Upper lobe of right lung (tissue), 1 donor: ENCODE measurements at regions not wholly inside any gene's neighbourhood (a gene's known extent, or its start where the extent isn't known, plus 50 kb on each side); places are given as distances from the start of the nearest gene placed in this dataset.
"Not testable (repeated sequence)": the region's sequence is repeated elsewhere in the genome, so short reads cannot be mapped to it uniquely, and the experiment has no call there.

ENCODE experiments used
- ATAC-seq: fragments of 200-7000 bp; cut with Tn5 transposase; one replicate; pipeline ENCODE4 v1.9.1; 2020; ENCODE audit warnings: mild to moderate bottlenecking, moderate library complexity
- DNase-seq: peaks from one replicate; pipeline ENCODE4 v3.0.0-alpha.2; 2020
- H3K27ac ChIP-seq: fragments of 200-600 bp; one replicate; pipeline ENCODE4 v1.8.0; 2022
- H3K27me3 ChIP-seq: fragments of 200-600 bp; one replicate; pipeline ENCODE4 v1.8.0; 2022; ENCODE audit warnings: mild to moderate bottlenecking
- H3K36me3 ChIP-seq: fragments of 200-600 bp; one replicate; pipeline ENCODE4 v1.8.0; 2022
- H3K4me1 ChIP-seq: fragments of 200-600 bp; one replicate; pipeline ENCODE4 v1.8.0; 2022
- H3K4me3 ChIP-seq: fragments of 200-600 bp; one replicate; pipeline ENCODE4 v1.8.0; 2022; ENCODE audit warnings: mild to moderate bottlenecking
- H3K9me3 ChIP-seq: fragments of 200-600 bp; one replicate; pipeline ENCODE4 v1.8.0; 2022
- CTCF ChIP-seq: fragments of 200-600 bp; IDR thresholded peaks from one replicate; pipeline ENCODE4 v1.8.0; 2022; ENCODE audit warnings: antibody characterized with exemption
- intact Hi-C: fragments of 100-400 bp; cut with DNase I; formaldehyde crosslinking; loops from one replicate; pipeline ENCODE4 v1.11.0; 2022
- donor health status: DM: no; HTN: yes; CAD: no; lungs with severe emphysema.

GRCh38 chrX:102784550-102784949 lies 64.0 kb downstream of the GPRASP3 start:
- peak; percentile 69 for DNase-seq
- ATAC-seq: peak; percentile 60
- intact Hi-C loops: no loop called here
- Histone ChIP-seq H3K4me3 (no peak overlapping the region), H3K27ac (no peak overlapping the region), H3K27me3 (no peaks in the 10 kb centered on the region), H3K9me3 (no peaks in the 10 kb centered on the region), H3K36me3 (no peaks in the 10 kb centered on the region), H3K4me1 (no peaks in the 10 kb centered on the region)
- TF ChIP-seq CTCF: no peak

DNA sequence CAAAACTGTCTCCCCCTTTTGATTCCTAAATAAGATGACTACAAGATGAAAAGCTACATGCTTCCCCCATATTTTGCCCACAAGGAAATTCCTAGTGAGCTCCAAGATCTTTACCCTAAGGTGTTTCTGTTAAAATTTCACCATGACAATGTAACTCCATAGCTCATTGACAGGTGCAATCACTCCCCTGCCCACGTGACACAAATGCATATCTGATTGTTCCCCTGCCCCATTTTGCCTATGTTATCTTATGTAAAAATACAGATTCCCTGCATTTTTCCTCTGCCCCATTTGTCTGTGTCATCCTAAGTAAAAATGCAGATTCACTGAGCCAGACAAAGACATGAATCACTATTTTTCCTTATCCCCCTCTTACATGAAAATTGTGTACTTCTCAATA lies 66.7 kb downstream of the GPRASP3 start:
- intact Hi-C loops: no loop called here
- TF ChIP-seq CTCF: no peak

GRCh38 chrX:102808336-102808735 lies 87.8 kb downstream of the GPRASP3 start:
- no peak for ATAC-seq
- intact Hi-C loops: no loop called here
- H3K36me3 ChIP-seq: no peaks in the 10 kb centered on the region
- H3K27ac ChIP-seq: no peak overlapping the region
- H3K27me3 ChIP-seq: no peaks in the 10 kb centered on the region
- H3K4me3 ChIP-seq: no peak overlapping the region
- no peak for DNase-seq
- no peaks in the 10 kb centered on the region for H3K4me1 ChIP-seq
- no peaks in the 10 kb centered on the region for H3K9me3 ChIP-seq
- no peak for TF ChIP-seq CTCF

More for the DNA sequence above, 66.7 kb downstream of the GPRASP3 start:
- DNase-seq (no peak), ATAC-seq (no peak)
- H3K36me3 ChIP-seq: no peaks in the 10 kb centered on the region
- H3K27me3 ChIP-seq: no peaks in the 10 kb centered on the region
- H3K4me3 ChIP-seq: no peak overlapping the region
- no peak overlapping the region for H3K27ac ChIP-seq
- H3K4me1 ChIP-seq: no peaks in the 10 kb centered on the region
- H3K9me3 ChIP-seq: no peaks in the 10 kb centered on the region

GRCh38 chrX:102818269-102818668 lies 97.7 kb downstream of the GPRASP3 start:
- H3K27ac ChIP-seq, H3K9me3 ChIP-seq, H3K36me3 ChIP-seq, H3K27me3 ChIP-seq, DNase-seq, ATAC-seq, H3K4me3 ChIP-seq, intact Hi-C loops, H3K4me1 ChIP-seq: not testable (repeated sequence)

DNA sequence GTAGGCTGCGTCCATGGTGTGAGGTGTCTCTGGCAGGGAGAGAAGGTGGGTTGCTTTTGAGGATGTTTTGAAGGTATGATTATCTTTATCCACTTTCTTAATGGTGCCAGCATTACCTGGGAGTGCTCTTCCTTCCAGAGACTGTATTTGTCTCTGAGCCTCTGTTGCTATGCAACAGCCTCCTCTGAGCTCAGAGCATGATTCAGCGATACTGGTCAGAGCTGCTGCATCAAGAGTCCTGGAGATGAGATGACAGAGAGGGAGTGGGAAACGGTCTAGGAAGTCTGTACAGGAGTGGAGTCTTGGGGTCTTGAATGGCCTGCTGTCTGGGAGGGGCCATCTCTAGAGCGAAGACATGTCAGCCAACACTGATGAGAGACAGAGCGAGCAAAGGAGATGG lies 104.4 kb upstream of the RAB40AL start:
- no peak for DNase-seq
- no peaks in the 10 kb centered on the region for H3K27me3 ChIP-seq
- H3K4me3 ChIP-seq: no peak overlapping the region
- intact Hi-C loops: no loop called here
- H3K36me3 ChIP-seq: no peaks in the 10 kb centered on the region
- ATAC-seq: no peak
- H3K27ac ChIP-seq: no peak overlapping the region
- H3K4me1 ChIP-seq: no peaks in the 10 kb centered on the region
- H3K9me3 ChIP-seq: no peaks in the 10 kb centered on the region
- TF ChIP-seq CTCF: no peak

DNA sequence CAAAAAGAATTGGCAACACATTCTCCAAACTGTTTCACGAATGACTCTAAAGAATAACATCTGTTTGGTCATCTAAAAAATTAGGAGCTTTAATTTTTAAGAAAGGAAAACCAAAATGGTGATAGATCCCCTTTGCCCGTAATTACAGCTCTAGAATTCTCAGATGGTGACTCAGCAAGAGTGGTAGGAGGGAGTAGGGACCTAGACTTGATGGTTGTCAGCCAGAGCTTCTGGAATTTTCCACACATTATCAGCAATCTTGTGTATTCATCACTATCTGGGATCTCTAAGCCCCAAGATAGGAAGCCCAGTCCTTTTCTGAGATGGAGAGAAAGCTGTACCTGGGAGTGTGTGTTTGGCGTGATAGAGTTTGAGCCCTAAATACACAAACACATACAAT lies 103.9 kb upstream of the RAB40AL start:
- no peaks in the 10 kb centered on the region for H3K4me1 ChIP-seq
- no peaks in the 10 kb centered on the region for H3K9me3 ChIP-seq
- DNase-seq (no peak), ATAC-seq (no peak)
- no peaks in the 10 kb centered on the region for H3K27me3 ChIP-seq
- no peak overlapping the region for H3K27ac ChIP-seq
- no peaks in the 10 kb centered on the region for H3K36me3 ChIP-seq
- no peak overlapping the region for H3K4me3 ChIP-seq
- no peak for TF ChIP-seq CTCF
- intact Hi-C loops: no loop called here
